WTC11 (cell line): ENCODE measurements at regions not wholly inside any gene's neighbourhood (a gene's known extent, or its start where the extent isn't known, plus 50 kb on each side); places are given as distances from the start of the nearest gene placed in this dataset.

ENCODE experiments used
- CDX4 ChIP-seq: fragments of 250-450 bp; sonication (Bioruptor Pico); IDR thresholded peaks from 2 replicates; pipeline ENCODE4 v1.9.0; 2021; ENCODE audit warnings: moderate library complexity, mild to moderate bottlenecking, inconsistent platforms, borderline replicate concordance
- CTCF ChIP-seq: fragments of 200-600 bp; IDR thresholded peaks from 2 replicates; pipeline ENCODE4 v1.8.0; 2022; ENCODE audit warnings: antibody characterized with exemption
- GABPB1 ChIP-seq: sonication (generic); formaldehyde crosslinking; IDR thresholded peaks from 2 replicates; pipeline ENCODE4 v1.8.1; 2023; ENCODE audit warnings: mild to moderate bottlenecking, missing genetic modification reagents
- IRF2 ChIP-seq: sonication (generic); formaldehyde crosslinking; IDR thresholded peaks from 2 replicates; pipeline ENCODE4 v1.8.0; 2022; ENCODE audit warnings: low read depth, missing genetic modification reagents, borderline replicate concordance
- KAT7 ChIP-seq: sonication (generic); formaldehyde crosslinking; IDR thresholded peaks from 2 replicates; pipeline ENCODE4 v1.8.1; 2023; ENCODE audit warnings: missing genetic modification reagents, mild to moderate bottlenecking, borderline replicate concordance
- MAX ChIP-seq: sonication (generic); formaldehyde crosslinking; IDR thresholded peaks from 2 replicates; pipeline ENCODE4 v1.8.0; 2022; ENCODE audit warnings: mild to moderate bottlenecking, missing genetic modification reagents
- NR3C1 ChIP-seq: sonication (generic); formaldehyde crosslinking; conservative IDR thresholded peaks from 2 replicates; pipeline ENCODE4 v1.8.1; 2023; ENCODE audit warnings: low read depth, mild to moderate bottlenecking, missing genetic modification reagents
- SP1 ChIP-seq: sonication (generic); formaldehyde crosslinking; conservative IDR thresholded peaks from 2 replicates; pipeline ENCODE4 v1.8.1; 2022; ENCODE audit warnings: missing genetic modification reagents
- ZBTB21 ChIP-seq: sonication (generic); formaldehyde crosslinking; IDR thresholded peaks from 2 replicates; pipeline ENCODE4 v1.8.1; 2023; ENCODE audit warnings: mild to moderate bottlenecking, missing genetic modification reagents, borderline replicate concordance
- ZNF121 ChIP-seq: sonication (generic); formaldehyde crosslinking; IDR thresholded peaks from 2 replicates; pipeline ENCODE4 v1.8.0; 2023; ENCODE audit warnings: missing genetic modification reagents
- TF ChIP-seq, protein P1 (sequence below): sonication (generic); formaldehyde crosslinking; conservative IDR thresholded peaks from 2 replicates; pipeline ENCODE4 v1.8.1; 2023; ENCODE audit warnings: mild to moderate bottlenecking, low read depth, missing genetic modification reagents, moderate library complexity
- TF ChIP-seq, protein P2 (sequence below): sonication (generic); formaldehyde crosslinking; IDR thresholded peaks from 2 replicates; pipeline ENCODE4 v1.8.0; 2022; ENCODE audit warnings: missing genetic modification reagents
- TF ChIP-seq, protein P3 (sequence below): sonication (generic); formaldehyde crosslinking; IDR thresholded peaks from 2 replicates; pipeline ENCODE4 v1.8.0; 2022; ENCODE audit warnings: mild to moderate bottlenecking, missing genetic modification reagents
- TF ChIP-seq, protein P4 (sequence below): sonication (generic); formaldehyde crosslinking; IDR thresholded peaks from 2 replicates; pipeline ENCODE4 v1.8.1; 2023; ENCODE audit warnings: mild to moderate bottlenecking, missing genetic modification reagents, moderate library complexity

GRCh38 chr20:51210084-51210483, 187.2 kb upstream of the KCNG1 start:
- TF ChIP-seq KAT7 (no peak), CTCF (no peak), ZBTB21 (no peak), ZNF121 (no peak), MAX (CRISPR knock-in tag) (no peak), NR3C1 (CRISPR knock-in tag) (no peak), IRF2 (no peak), CDX4 (CRISPR knock-in tag) (no peak), SP1 (CRISPR knock-in tag) (no peak), GABPB1 (CRISPR knock-in tag) (no peak)
- TF ChIP-seq, protein P1, sequence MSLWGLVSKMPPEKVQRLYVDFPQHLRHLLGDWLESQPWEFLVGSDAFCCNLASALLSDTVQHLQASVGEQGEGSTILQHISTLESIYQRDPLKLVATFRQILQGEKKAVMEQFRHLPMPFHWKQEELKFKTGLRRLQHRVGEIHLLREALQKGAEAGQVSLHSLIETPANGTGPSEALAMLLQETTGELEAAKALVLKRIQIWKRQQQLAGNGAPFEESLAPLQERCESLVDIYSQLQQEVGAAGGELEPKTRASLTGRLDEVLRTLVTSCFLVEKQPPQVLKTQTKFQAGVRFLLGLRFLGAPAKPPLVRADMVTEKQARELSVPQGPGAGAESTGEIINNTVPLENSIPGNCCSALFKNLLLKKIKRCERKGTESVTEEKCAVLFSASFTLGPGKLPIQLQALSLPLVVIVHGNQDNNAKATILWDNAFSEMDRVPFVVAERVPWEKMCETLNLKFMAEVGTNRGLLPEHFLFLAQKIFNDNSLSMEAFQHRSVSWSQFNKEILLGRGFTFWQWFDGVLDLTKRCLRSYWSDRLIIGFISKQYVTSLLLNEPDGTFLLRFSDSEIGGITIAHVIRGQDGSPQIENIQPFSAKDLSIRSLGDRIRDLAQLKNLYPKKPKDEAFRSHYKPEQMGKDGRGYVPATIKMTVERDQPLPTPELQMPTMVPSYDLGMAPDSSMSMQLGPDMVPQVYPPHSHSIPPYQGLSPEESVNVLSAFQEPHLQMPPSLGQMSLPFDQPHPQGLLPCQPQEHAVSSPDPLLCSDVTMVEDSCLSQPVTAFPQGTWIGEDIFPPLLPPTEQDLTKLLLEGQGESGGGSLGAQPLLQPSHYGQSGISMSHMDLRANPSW (CRISPR knock-in tag), result no peak
- TF ChIP-seq, protein P2, sequence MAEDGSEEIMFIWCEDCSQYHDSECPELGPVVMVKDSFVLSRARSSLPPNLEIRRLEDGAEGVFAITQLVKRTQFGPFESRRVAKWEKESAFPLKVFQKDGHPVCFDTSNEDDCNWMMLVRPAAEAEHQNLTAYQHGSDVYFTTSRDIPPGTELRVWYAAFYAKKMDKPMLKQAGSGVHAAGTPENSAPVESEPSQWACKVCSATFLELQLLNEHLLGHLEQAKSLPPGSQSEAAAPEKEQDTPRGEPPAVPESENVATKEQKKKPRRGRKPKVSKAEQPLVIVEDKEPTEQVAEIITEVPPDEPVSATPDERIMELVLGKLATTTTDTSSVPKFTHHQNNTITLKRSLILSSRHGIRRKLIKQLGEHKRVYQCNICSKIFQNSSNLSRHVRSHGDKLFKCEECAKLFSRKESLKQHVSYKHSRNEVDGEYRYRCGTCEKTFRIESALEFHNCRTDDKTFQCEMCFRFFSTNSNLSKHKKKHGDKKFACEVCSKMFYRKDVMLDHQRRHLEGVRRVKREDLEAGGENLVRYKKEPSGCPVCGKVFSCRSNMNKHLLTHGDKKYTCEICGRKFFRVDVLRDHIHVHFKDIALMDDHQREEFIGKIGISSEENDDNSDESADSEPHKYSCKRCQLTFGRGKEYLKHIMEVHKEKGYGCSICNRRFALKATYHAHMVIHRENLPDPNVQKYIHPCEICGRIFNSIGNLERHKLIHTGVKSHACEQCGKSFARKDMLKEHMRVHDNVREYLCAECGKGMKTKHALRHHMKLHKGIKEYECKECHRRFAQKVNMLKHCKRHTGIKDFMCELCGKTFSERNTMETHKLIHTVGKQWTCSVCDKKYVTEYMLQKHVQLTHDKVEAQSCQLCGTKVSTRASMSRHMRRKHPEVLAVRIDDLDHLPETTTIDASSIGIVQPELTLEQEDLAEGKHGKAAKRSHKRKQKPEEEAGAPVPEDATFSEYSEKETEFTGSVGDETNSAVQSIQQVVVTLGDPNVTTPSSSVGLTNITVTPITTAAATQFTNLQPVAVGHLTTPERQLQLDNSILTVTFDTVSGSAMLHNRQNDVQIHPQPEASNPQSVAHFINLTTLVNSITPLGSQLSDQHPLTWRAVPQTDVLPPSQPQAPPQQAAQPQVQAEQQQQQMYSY, result no peak
- TF ChIP-seq, protein P3, sequence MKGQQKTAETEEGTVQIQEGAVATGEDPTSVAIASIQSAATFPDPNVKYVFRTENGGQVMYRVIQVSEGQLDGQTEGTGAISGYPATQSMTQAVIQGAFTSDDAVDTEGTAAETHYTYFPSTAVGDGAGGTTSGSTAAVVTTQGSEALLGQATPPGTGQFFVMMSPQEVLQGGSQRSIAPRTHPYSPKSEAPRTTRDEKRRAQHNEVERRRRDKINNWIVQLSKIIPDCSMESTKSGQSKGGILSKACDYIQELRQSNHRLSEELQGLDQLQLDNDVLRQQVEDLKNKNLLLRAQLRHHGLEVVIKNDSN, result no peak
- TF ChIP-seq, protein P4, sequence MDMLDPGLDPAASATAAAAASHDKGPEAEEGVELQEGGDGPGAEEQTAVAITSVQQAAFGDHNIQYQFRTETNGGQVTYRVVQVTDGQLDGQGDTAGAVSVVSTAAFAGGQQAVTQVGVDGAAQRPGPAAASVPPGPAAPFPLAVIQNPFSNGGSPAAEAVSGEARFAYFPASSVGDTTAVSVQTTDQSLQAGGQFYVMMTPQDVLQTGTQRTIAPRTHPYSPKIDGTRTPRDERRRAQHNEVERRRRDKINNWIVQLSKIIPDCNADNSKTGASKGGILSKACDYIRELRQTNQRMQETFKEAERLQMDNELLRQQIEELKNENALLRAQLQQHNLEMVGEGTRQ (CRISPR knock-in tag), result no peak
